GM20000 (cell line): ENCODE measurements at regions not wholly inside any gene's neighbourhood (a gene's known extent, or its start where the extent isn't known, plus 50 kb on each side); places are given as distances from the start of the nearest gene placed in this dataset.
"Not testable (repeated sequence)": the region's sequence is repeated elsewhere in the genome, so short reads cannot be mapped to it uniquely, and the experiment has no call there.

Experiments used
- DNase-seq: peaks from one replicate; pipeline ENCODE4 v3.0.0; 2012; ENCODE audit warnings: low spot score
- CTCF ChIP-seq: IDR thresholded peaks from 2 replicates; pipeline ENCODE4 v1.5.1; 2012; ENCODE audit warnings: mild to moderate bottlenecking, control low read depth; ENCODE audit errors: extremely low read depth, missing control alignments

- no peak for TF ChIP-seq CTCF
- DNase-seq, result no peak
Measured at GRCh38 chr4:29319663-29320340, 1400.4 kb upstream of the PCDH7 start.

GRCh38 chr4:29320947-29321620 lies 1399.1 kb upstream of the PCDH7 start:
- no peak for DNase-seq
- no peak for TF ChIP-seq CTCF

GRCh38 chr4:29326004-29326403 lies 1394.2 kb upstream of the PCDH7 start:
- no peak for DNase-seq
- TF ChIP-seq CTCF, result no peak

- no peak for TF ChIP-seq CTCF
- DNase-seq, result no peak
Measured at GRCh38 chr4:29326816-29327215, 1393.4 kb upstream of the PCDH7 start.

- TF ChIP-seq CTCF, result no peak
- no peak for DNase-seq
Measured at GRCh38 chr4:29336861-29337260, 1383.3 kb upstream of the PCDH7 start.

- DNase-seq, result no peak
- no peak for TF ChIP-seq CTCF
Measured at GRCh38 chr4:29372971-29373370, 1347.2 kb upstream of the PCDH7 start.

- no peak for DNase-seq
- TF ChIP-seq CTCF, result no peak
Measured at GRCh38 chr4:29375716-29376115, 1344.5 kb upstream of the PCDH7 start.

GRCh38 chr4:29378237-29378636 lies 1341.9 kb upstream of the PCDH7 start:
- DNase-seq, result not testable (repeated sequence)
